ENCODE measurements at regions not wholly inside any gene's neighbourhood (a gene's known extent, or its start where the extent isn't known, plus 50 kb on each side); places are given as distances from the start of the nearest gene placed in this dataset.

- no peaks in the 10 kb centered on the region for H3K79me2 ChIP-seq (ENCODE audit: control insufficient read depth, insufficient read depth, low read length)
- TF ChIP-seq CTCF (conservative IDR thresholded peaks at IDR 0.05 in 1 of 2, IDR thresholded peaks at IDR 0.05 in 1 of 2; ENCODE audit: low read depth in 1 of 2, low read length in 2 of 2): no peak
- no peak for TF ChIP-seq EZH2 (IDR thresholded peaks at IDR 0.05; ENCODE audit: low read length, missing control alignments)
Measured at GRCh38 chr4:79657379-79657778, 249.4 kb upstream of the GK2 start.

GRCh38 chr4:79653871-79654270 lies 245.8 kb upstream of the GK2 start:
- TF ChIP-seq EZH2 (IDR thresholded peaks at IDR 0.05; ENCODE audit: low read length, missing control alignments) (no peak), CTCF (conservative IDR thresholded peaks at IDR 0.05 in 1 of 2, IDR thresholded peaks at IDR 0.05 in 1 of 2; ENCODE audit: low read depth in 1 of 2, low read length in 2 of 2) (no peak)
- Histone ChIP-seq H2AFZ (ENCODE audit: low read length) (no peak overlapping the region), H3K9me3 (ENCODE audit: control insufficient read depth, insufficient read depth, low read depth, low read length) (no peaks in the 10 kb centered on the region), H4K20me1 (ENCODE audit: control insufficient read depth, extremely low read depth, insufficient read depth, low read length) (no peaks in the 10 kb centered on the region), H3K4me2 (ENCODE audit: extremely low read depth, insufficient read depth, low read length) (no peak overlapping the region), H3K27ac (ENCODE audit: insufficient read depth, low read length) (no peak overlapping the region), H3K9ac (ENCODE audit: insufficient read depth, low read length) (no peak overlapping the region), H3K79me2 (ENCODE audit: control insufficient read depth, insufficient read depth, low read length) (no peaks in the 10 kb centered on the region), H3K4me1 (ENCODE audit: control insufficient read depth, extremely low read depth, insufficient read depth, low read length) (no peaks in the 10 kb centered on the region), H3K36me3 (ENCODE audit: control insufficient read depth, insufficient read depth, low read length) (no peaks in the 10 kb centered on the region), H3K27me3 (ENCODE audit: control insufficient read depth, insufficient read depth, low read length) (no peaks in the 10 kb centered on the region), H3K4me3 (replicated peaks in 1 of 4; ENCODE audit: control extremely low read depth in 1 of 4, insufficient read depth in 1 of 4, low read depth in 3 of 4, low read length in 4 of 4) (no peak overlapping the region)
- no peak for DNase-seq (ENCODE audit: low read depth in 2 of 2)

More at GRCh38 chr4:79657379-79657778, 249.4 kb upstream of the GK2 start:
- Histone ChIP-seq H3K9ac (ENCODE audit: insufficient read depth, low read length) (no peak overlapping the region), H3K4me3 (replicated peaks in 1 of 4; ENCODE audit: control extremely low read depth in 1 of 4, insufficient read depth in 1 of 4, low read depth in 3 of 4, low read length in 4 of 4) (no peak overlapping the region), H3K27ac (ENCODE audit: insufficient read depth, low read length) (no peak overlapping the region), H3K9me3 (ENCODE audit: control insufficient read depth, insufficient read depth, low read depth, low read length) (no peaks in the 10 kb centered on the region), H2AFZ (ENCODE audit: low read length) (no peak overlapping the region), H3K4me2 (ENCODE audit: extremely low read depth, insufficient read depth, low read length) (no peak overlapping the region), H4K20me1 (ENCODE audit: control insufficient read depth, extremely low read depth, insufficient read depth, low read length) (no peaks in the 10 kb centered on the region), H3K27me3 (ENCODE audit: control insufficient read depth, insufficient read depth, low read length) (no peaks in the 10 kb centered on the region), H3K36me3 (ENCODE audit: control insufficient read depth, insufficient read depth, low read length) (no peaks in the 10 kb centered on the region), H3K4me1 (ENCODE audit: control insufficient read depth, extremely low read depth, insufficient read depth, low read length) (no peaks in the 10 kb centered on the region)
- no peak for DNase-seq (ENCODE audit: low read depth in 2 of 2)

- no peak for DNase-seq (ENCODE audit: low read depth in 2 of 2)
Measured at GRCh38 chr4:79652738-79653137, 244.7 kb upstream of the GK2 start.

More at GRCh38 chr4:79652738-79653137, 244.7 kb upstream of the GK2 start:
- no peaks in the 10 kb centered on the region for H3K27me3 ChIP-seq (ENCODE audit: control insufficient read depth, insufficient read depth, low read length)
- H3K9ac ChIP-seq (ENCODE audit: insufficient read depth, low read length): no peak overlapping the region
- H3K4me3 ChIP-seq (replicated peaks in 1 of 4; ENCODE audit: control extremely low read depth in 1 of 4, insufficient read depth in 1 of 4, low read depth in 3 of 4, low read length in 4 of 4): no peak overlapping the region
- H4K20me1 ChIP-seq (ENCODE audit: control insufficient read depth, extremely low read depth, insufficient read depth, low read length): no peaks in the 10 kb centered on the region
- TF ChIP-seq CTCF (conservative IDR thresholded peaks at IDR 0.05 in 1 of 2, IDR thresholded peaks at IDR 0.05 in 1 of 2; ENCODE audit: low read depth in 1 of 2, low read length in 2 of 2) (no peak), EZH2 (IDR thresholded peaks at IDR 0.05; ENCODE audit: low read length, missing control alignments) (no peak)
- H3K27ac ChIP-seq (ENCODE audit: insufficient read depth, low read length): no peak overlapping the region
- H3K4me1 ChIP-seq (ENCODE audit: control insufficient read depth, extremely low read depth, insufficient read depth, low read length): no peaks in the 10 kb centered on the region
- no peaks in the 10 kb centered on the region for H3K79me2 ChIP-seq (ENCODE audit: control insufficient read depth, insufficient read depth, low read length)
- H3K36me3 ChIP-seq (ENCODE audit: control insufficient read depth, insufficient read depth, low read length): no peaks in the 10 kb centered on the region
- no peaks in the 10 kb centered on the region for H3K9me3 ChIP-seq (ENCODE audit: control insufficient read depth, insufficient read depth, low read depth, low read length)
- H3K4me2 ChIP-seq (ENCODE audit: extremely low read depth, insufficient read depth, low read length): no peak overlapping the region
- no peak overlapping the region for H2AFZ ChIP-seq (ENCODE audit: low read length)
